Esophagus muscularis mucosa (tissue), 4 donors: ENCODE measurements at regions not wholly inside any gene's neighbourhood (a gene's known extent, or its start where the extent isn't known, plus 50 kb on each side); places are given as distances from the start of the nearest gene placed in this dataset.

Experiments
- EP300 ChIP-seq: sonication (generic); formaldehyde crosslinking; IDR thresholded peaks from one replicate; pipeline ENCODE4 v1.6.1; 2017; ENCODE audit warnings: antibody characterized with exemption
- POLR2A ChIP-seq: fragments of 450-650 bp; IDR thresholded peaks from one replicate; pipeline ENCODE4 v1.6.1; 2017; ENCODE audit warnings: antibody characterized with exemption, moderate library complexity, mild to moderate bottlenecking, low read depth
- TF ChIP-seq, protein P1 (sequence below), 3 experiments: fragments of 200-600 bp in 2 of 3; fragments of 450-650 bp in 1 of 3; sonication (generic) in 2 of 3; IDR thresholded peaks; one replicate each; pipeline ENCODE4 v1.5.1; 2017 to 2019; ENCODE audit warnings: antibody characterized with exemption in 3 of 3, mild to moderate bottlenecking in 2 of 3, moderate library complexity in 1 of 3

DNA sequence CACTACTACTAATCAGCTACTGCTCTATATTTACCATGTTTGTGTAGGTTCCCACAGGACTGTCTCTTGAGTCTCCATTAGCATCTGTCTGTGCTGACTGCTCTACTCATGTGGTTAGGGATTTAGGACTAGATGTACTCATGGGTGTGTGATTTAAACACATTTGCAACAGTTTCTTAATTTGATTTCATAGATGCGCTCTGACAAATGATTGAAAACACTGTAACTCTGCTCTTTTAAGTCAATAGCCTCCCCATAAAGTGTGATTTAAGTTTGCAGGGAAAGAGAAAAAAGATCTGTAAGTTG, 809.3 kb downstream of the NCAM2 start:
- TF ChIP-seq, protein P1, sequence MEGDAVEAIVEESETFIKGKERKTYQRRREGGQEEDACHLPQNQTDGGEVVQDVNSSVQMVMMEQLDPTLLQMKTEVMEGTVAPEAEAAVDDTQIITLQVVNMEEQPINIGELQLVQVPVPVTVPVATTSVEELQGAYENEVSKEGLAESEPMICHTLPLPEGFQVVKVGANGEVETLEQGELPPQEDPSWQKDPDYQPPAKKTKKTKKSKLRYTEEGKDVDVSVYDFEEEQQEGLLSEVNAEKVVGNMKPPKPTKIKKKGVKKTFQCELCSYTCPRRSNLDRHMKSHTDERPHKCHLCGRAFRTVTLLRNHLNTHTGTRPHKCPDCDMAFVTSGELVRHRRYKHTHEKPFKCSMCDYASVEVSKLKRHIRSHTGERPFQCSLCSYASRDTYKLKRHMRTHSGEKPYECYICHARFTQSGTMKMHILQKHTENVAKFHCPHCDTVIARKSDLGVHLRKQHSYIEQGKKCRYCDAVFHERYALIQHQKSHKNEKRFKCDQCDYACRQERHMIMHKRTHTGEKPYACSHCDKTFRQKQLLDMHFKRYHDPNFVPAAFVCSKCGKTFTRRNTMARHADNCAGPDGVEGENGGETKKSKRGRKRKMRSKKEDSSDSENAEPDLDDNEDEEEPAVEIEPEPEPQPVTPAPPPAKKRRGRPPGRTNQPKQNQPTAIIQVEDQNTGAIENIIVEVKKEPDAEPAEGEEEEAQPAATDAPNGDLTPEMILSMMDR (IDR thresholded peaks at IDR 0.05), result no peak
- no peak for TF ChIP-seq EP300
- no peak for TF ChIP-seq POLR2A
